Inferior parietal cortex (tissue), 1 donor: ENCODE measurements at regions not wholly inside any gene's neighbourhood (a gene's known extent, or its start where the extent isn't known, plus 50 kb on each side); places are given as distances from the start of the nearest gene placed in this dataset.

Experiments
- DNase-seq: peaks from one replicate; pipeline ENCODE4 v3.0.0-alpha.2; 2016; ENCODE audit errors: extremely low spot score

- DNase-seq, result no peak
Observed at GRCh38 chr17:72208832-72209231, 88.0 kb downstream of the SOX9 start.

GRCh38 chr17:72212041-72212440 is 91.2 kb downstream of the SOX9 start:
- DNase-seq, result no peak

- no peak for DNase-seq
Observed at GRCh38 chr17:72215490-72215889, 94.7 kb downstream of the SOX9 start.

- DNase-seq, result no peak
Observed at GRCh38 chr17:72215928-72216327, 95.1 kb downstream of the SOX9 start.

GRCh38 chr17:72219137-72219823 is 98.5 kb downstream of the SOX9 start:
- DNase-seq, result no peak

GRCh38 chr17:72219824-72220493 is 99.1 kb downstream of the SOX9 start:
- no peak for DNase-seq

- DNase-seq, result no peak
Observed at GRCh38 chr17:72222661-72223380, 102.0 kb downstream of the SOX9 start.

GRCh38 chr17:72223866-72224291 is 103.1 kb downstream of the SOX9 start:
- DNase-seq, result no peak

GRCh38 chr17:72226322-72226721 is 105.5 kb downstream of the SOX9 start:
- no peak for DNase-seq

GRCh38 chr17:72233986-72234385 is 113.2 kb downstream of the SOX9 start:
- no peak for DNase-seq

- no peak for DNase-seq
Observed at GRCh38 chr17:72234985-72235384, 114.2 kb downstream of the SOX9 start.

GRCh38 chr17:72236980-72237633 is 116.3 kb downstream of the SOX9 start:
- no peak for DNase-seq

- DNase-seq, result no peak
Observed at GRCh38 chr17:72238157-72238673, 117.4 kb downstream of the SOX9 start.

GRCh38 chr17:72239548-72239947 is 118.7 kb downstream of the SOX9 start:
- DNase-seq, result no peak

- DNase-seq, result no peak
Observed at GRCh38 chr17:72240333-72240732, 119.5 kb downstream of the SOX9 start.

- no peak for DNase-seq
Observed at GRCh38 chr17:72244494-72244893, 123.7 kb downstream of the SOX9 start.

GRCh38 chr17:72244956-72245355 is 124.1 kb downstream of the SOX9 start:
- no peak for DNase-seq

- no peak for DNase-seq
Observed at GRCh38 chr17:72249441-72249840, 128.6 kb downstream of the SOX9 start.

- DNase-seq, result no peak
Observed at GRCh38 chr17:72250206-72250605, 129.4 kb downstream of the SOX9 start.

- DNase-seq, result no peak
Observed at GRCh38 chr17:72253597-72253996, 132.8 kb downstream of the SOX9 start.

- no peak for DNase-seq
Observed at GRCh38 chr17:72254808-72255449, 134.1 kb downstream of the SOX9 start.

- no peak for DNase-seq
Observed at GRCh38 chr17:72255481-72255880, 134.7 kb downstream of the SOX9 start.
